Smooth muscle cell (in vitro differentiated cells): ENCODE measurements at regions not wholly inside any gene's neighbourhood (a gene's known extent, or its start where the extent isn't known, plus 50 kb on each side); places are given as distances from the start of the nearest gene placed in this dataset.

ENCODE experiments used
- DNase-seq: peaks from one replicate; lab custom pipeline; 2025; ENCODE audit not compliant: unreplicated experiment; lab: John Stamatoyannopoulos, UW
- H2AFZ ChIP-seq: fragments of 200-600 bp; sonication (generic); 2 replicates; pipeline ENCODE4 v1.6.0; 2016; ENCODE audit warnings: antibody characterized with exemption, low read depth, mild to moderate bottlenecking
- H3F3A ChIP-seq: fragments of 200-600 bp; sonication (generic); 2 replicates; pipeline ENCODE4 v1.6.0; 2017; ENCODE audit warnings: antibody characterized with exemption, low read depth
- H3K27ac ChIP-seq: fragments of 200-600 bp; sonication (generic); 2 replicates; pipeline ENCODE4 v1.5.1; 2016; ENCODE audit warnings: low read depth, mild to moderate bottlenecking
- H3K27me3 ChIP-seq: fragments of 200-600 bp; sonication (generic); 2 replicates; pipeline ENCODE4 v1.6.1; 2016; ENCODE audit warnings: low read depth, mild to moderate bottlenecking
- H3K36me3 ChIP-seq: fragments of 200-600 bp; sonication (generic); 2 replicates; pipeline ENCODE4 v1.5.1; 2016; ENCODE audit warnings: low read depth
- H3K4me1 ChIP-seq: fragments of 200-600 bp; sonication (generic); 2 replicates; pipeline ENCODE4 v1.5.1; 2016; ENCODE audit warnings: low read depth
- H3K4me2 ChIP-seq: fragments of 200-600 bp; sonication (generic); 2 replicates; pipeline ENCODE4 v1.6.0; 2016; ENCODE audit warnings: mild to moderate bottlenecking
- H3K4me3 ChIP-seq: fragments of 200-600 bp; sonication (generic); 2 replicates; pipeline ENCODE4 v1.5.1; 2016; ENCODE audit warnings: mild to moderate bottlenecking
- H3K79me2 ChIP-seq: fragments of 200-600 bp; sonication (generic); 2 replicates; pipeline ENCODE4 v1.6.0; 2016; ENCODE audit warnings: low read depth, mild to moderate bottlenecking
- H3K9ac ChIP-seq: fragments of 200-600 bp; sonication (generic); 2 replicates; pipeline ENCODE4 v1.6.0; 2016; ENCODE audit warnings: low read depth
- H3K9me3 ChIP-seq: fragments of 200-600 bp; sonication (generic); replicated peaks from 2 replicates; pipeline ENCODE4 v1.5.1; 2016; ENCODE audit warnings: low read depth
- H4K20me1 ChIP-seq: fragments of 200-600 bp; sonication (generic); 2 replicates; pipeline ENCODE4 v1.6.0; 2016; ENCODE audit warnings: low read depth
- CTCF ChIP-seq: fragments of 200-600 bp; sonication (generic); IDR thresholded peaks from 2 replicates; pipeline ENCODE4 v1.5.1; 2017; ENCODE audit warnings: borderline replicate concordance, mild to moderate bottlenecking, antibody characterized with exemption; ENCODE audit not compliant: insufficient read depth, poor library complexity, severe bottlenecking
- WGBS: methylation state at CpG from one replicate; pipeline ENCODE4 v1.1.7; 2016; ENCODE audit warnings: low lambda C conversion rate; 5-methylcytosine and 5-hydroxymethylcytosine counted together

GRCh38 chr2:83085869-83086268 lies 1373.2 kb downstream of the SUCLG1 start:
- H2AFZ ChIP-seq = no peak overlapping the region
- H3K79me2 ChIP-seq = no peaks in the 10 kb centered on the region
- H3K9me3 ChIP-seq = no peaks in the 10 kb centered on the region
- H3K27me3 ChIP-seq = no peaks in the 10 kb centered on the region
- H3K4me3 ChIP-seq = no peak overlapping the region
- H3K4me1 ChIP-seq = no peaks in the 10 kb centered on the region
- 94% methylated on average over 1 of the region's 2 CpGs for WGBS
- no peak for DNase-seq
- no peak overlapping the region for H3K9ac ChIP-seq
- H4K20me1 ChIP-seq = no peaks in the 10 kb centered on the region
- no peak overlapping the region for H3K4me2 ChIP-seq
- no peak for TF ChIP-seq CTCF
- H3K27ac ChIP-seq = no peak overlapping the region
- H3F3A ChIP-seq = no peaks in the 10 kb centered on the region
- no peaks in the 10 kb centered on the region for H3K36me3 ChIP-seq

GRCh38 chr2:83081826-83082690 lies 1377.0 kb downstream of the SUCLG1 start:
- Histone ChIP-seq H3K4me1 (no peaks in the 10 kb centered on the region), H4K20me1 (no peaks in the 10 kb centered on the region), H3K36me3 (no peaks in the 10 kb centered on the region), H2AFZ (no peak overlapping the region), H3K79me2 (no peaks in the 10 kb centered on the region), H3K27me3 (no peaks in the 10 kb centered on the region), H3K27ac (peak overlapping the region; percentile 39), H3K9ac (no peak overlapping the region), H3K9me3 (no peaks in the 10 kb centered on the region), H3K4me3 (no peak overlapping the region), H3F3A (no peaks in the 10 kb centered on the region), H3K4me2 (peak overlapping the region; percentile 9)
- TF ChIP-seq CTCF = no peak
- DNase-seq = no peak
- 61% methylated on average over 6 of the region's 6 CpGs for WGBS

GRCh38 chr2:83079007-83079406 lies 1380.1 kb downstream of the SUCLG1 start:
- Histone ChIP-seq H4K20me1 (no peaks in the 10 kb centered on the region), H3F3A (no peaks in the 10 kb centered on the region), H3K4me3 (no peak overlapping the region), H2AFZ (no peak overlapping the region), H3K79me2 (no peaks in the 10 kb centered on the region), H3K27ac (no peak overlapping the region), H3K4me2 (no peak overlapping the region), H3K36me3 (no peaks in the 10 kb centered on the region), H3K9ac (no peak overlapping the region), H3K9me3 (no peaks in the 10 kb centered on the region), H3K4me1 (no peaks in the 10 kb centered on the region), H3K27me3 (no peaks in the 10 kb centered on the region)
- 100% methylated on average over 2 of the region's 2 CpGs for WGBS
- no peak for DNase-seq
- no peak for TF ChIP-seq CTCF

- H3K36me3 ChIP-seq = no peaks in the 10 kb centered on the region
- H3K9ac ChIP-seq = no peak overlapping the region
- H3K9me3 ChIP-seq = no peaks in the 10 kb centered on the region
- no peak overlapping the region for H3K4me3 ChIP-seq
- no peaks in the 10 kb centered on the region for H3F3A ChIP-seq
- H3K4me2 ChIP-seq = no peak overlapping the region
- no peaks in the 10 kb centered on the region for H3K79me2 ChIP-seq
- no peaks in the 10 kb centered on the region for H3K4me1 ChIP-seq
- H3K27ac ChIP-seq = no peak overlapping the region
- H4K20me1 ChIP-seq = no peaks in the 10 kb centered on the region
- H3K27me3 ChIP-seq = no peaks in the 10 kb centered on the region
- TF ChIP-seq CTCF = no peak
- H2AFZ ChIP-seq = no peak overlapping the region
- DNase-seq = no peak
Observed at GRCh38 chr2:83072767-83073166, 1386.3 kb downstream of the SUCLG1 start.
